ENCODE measurements at regions not wholly inside any gene's neighbourhood (a gene's known extent, or its start where the extent isn't known, plus 50 kb on each side); places are given as distances from the start of the nearest gene placed in this dataset.

DNA sequence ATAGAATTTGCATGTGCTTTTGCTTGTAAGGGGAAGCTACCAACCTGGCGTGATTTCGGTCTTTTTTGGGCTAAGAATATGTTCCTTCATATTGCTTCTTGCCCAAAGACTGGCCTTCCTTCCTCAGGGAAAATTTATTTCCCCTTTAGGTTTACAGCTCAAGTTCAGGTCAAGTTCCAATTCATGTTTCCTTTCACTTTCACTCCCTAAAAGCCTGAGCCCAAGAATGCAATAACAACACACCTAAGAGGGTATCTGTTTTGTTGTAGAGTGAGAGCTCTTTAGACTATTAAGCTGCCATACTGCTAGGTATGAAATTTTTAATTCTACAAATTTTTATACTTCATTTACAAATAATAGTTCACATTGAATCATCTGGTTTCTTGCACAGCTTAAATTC, 299.6 kb downstream of the TLL1 start:
- TF ChIP-seq EGR1 (IDR thresholded peaks at IDR 0.05; ENCODE audit: low read depth) (no peak), EZH2 (IDR thresholded peaks at IDR 0.05) (no peak), JUND (IDR thresholded peaks at IDR 0.05) (no peak), SIN3A (IDR thresholded peaks at IDR 0.05; ENCODE audit: low read depth) (no peak), ZNF274 (IDR thresholded peaks at IDR 0.05; ENCODE audit: low read depth, low read length) (no peak)
- TF ChIP-seq, protein P1, sequence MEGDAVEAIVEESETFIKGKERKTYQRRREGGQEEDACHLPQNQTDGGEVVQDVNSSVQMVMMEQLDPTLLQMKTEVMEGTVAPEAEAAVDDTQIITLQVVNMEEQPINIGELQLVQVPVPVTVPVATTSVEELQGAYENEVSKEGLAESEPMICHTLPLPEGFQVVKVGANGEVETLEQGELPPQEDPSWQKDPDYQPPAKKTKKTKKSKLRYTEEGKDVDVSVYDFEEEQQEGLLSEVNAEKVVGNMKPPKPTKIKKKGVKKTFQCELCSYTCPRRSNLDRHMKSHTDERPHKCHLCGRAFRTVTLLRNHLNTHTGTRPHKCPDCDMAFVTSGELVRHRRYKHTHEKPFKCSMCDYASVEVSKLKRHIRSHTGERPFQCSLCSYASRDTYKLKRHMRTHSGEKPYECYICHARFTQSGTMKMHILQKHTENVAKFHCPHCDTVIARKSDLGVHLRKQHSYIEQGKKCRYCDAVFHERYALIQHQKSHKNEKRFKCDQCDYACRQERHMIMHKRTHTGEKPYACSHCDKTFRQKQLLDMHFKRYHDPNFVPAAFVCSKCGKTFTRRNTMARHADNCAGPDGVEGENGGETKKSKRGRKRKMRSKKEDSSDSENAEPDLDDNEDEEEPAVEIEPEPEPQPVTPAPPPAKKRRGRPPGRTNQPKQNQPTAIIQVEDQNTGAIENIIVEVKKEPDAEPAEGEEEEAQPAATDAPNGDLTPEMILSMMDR (IDR thresholded peaks at IDR 0.05 in 2 of 3, conservative IDR thresholded peaks at IDR 0.05 in 1 of 3; ENCODE audit: borderline replicate concordance in 1 of 3, insufficient read depth in 1 of 3, low read depth in 2 of 3, low read length in 2 of 3) = no peak

Data from HCT116 (cell line).